OCI-LY3 (cell line): ENCODE measurements at regions not wholly inside any gene's neighbourhood (a gene's known extent, or its start where the extent isn't known, plus 50 kb on each side); places are given as distances from the start of the nearest gene placed in this dataset.

ENCODE experiments used
- EZH2phosphoT487 ChIP-seq: fragments of 200-600 bp; shearing (Covaris generic); IDR thresholded peaks from 2 replicates; pipeline ENCODE4 v1.6.1; 2018; ENCODE audit warnings: antibody characterized with exemption, mixed run types, low read depth
- TF ChIP-seq, protein P1 (sequence below): fragments of 200-600, 300-600 bp; sonication (generic); IDR thresholded peaks from 2 replicates; pipeline ENCODE4 v1.5.1; 2014; ENCODE audit warnings: antibody characterized with exemption, low read length, low read depth

DNA sequence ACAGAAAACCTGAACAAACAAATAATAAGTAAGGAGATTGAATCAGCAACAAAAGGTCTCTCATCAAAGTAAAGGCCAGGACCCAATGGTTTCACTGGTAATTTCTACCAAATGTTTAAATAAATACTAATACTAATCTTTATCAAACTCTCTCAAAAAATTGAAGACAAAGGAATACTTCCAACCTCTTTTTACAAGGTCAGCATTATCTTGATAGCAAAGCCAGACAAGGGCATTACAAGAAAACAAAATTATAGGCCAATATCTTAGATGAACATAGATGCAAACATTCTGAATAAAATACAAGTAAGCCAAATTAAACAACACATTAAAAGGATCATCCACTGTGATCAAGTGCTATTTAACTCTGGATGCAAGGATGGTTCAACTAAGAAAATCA is 239.8 kb upstream of the TMEM72 start:
- TF ChIP-seq, protein P1, sequence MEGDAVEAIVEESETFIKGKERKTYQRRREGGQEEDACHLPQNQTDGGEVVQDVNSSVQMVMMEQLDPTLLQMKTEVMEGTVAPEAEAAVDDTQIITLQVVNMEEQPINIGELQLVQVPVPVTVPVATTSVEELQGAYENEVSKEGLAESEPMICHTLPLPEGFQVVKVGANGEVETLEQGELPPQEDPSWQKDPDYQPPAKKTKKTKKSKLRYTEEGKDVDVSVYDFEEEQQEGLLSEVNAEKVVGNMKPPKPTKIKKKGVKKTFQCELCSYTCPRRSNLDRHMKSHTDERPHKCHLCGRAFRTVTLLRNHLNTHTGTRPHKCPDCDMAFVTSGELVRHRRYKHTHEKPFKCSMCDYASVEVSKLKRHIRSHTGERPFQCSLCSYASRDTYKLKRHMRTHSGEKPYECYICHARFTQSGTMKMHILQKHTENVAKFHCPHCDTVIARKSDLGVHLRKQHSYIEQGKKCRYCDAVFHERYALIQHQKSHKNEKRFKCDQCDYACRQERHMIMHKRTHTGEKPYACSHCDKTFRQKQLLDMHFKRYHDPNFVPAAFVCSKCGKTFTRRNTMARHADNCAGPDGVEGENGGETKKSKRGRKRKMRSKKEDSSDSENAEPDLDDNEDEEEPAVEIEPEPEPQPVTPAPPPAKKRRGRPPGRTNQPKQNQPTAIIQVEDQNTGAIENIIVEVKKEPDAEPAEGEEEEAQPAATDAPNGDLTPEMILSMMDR: no peak
- TF ChIP-seq EZH2phosphoT487: no peak
